Renal pelvis (tissue), 1 donor: ENCODE measurements at regions not wholly inside any gene's neighbourhood (a gene's known extent, or its start where the extent isn't known, plus 50 kb on each side); places are given as distances from the start of the nearest gene placed in this dataset.
"Not testable (repeated sequence)": the region's sequence is repeated elsewhere in the genome, so short reads cannot be mapped to it uniquely, and the experiment has no call there.

ENCODE experiments used
- DNase-seq: peaks from one replicate; pipeline ENCODE4 v3.0.0-alpha.2; 2013

DNA sequence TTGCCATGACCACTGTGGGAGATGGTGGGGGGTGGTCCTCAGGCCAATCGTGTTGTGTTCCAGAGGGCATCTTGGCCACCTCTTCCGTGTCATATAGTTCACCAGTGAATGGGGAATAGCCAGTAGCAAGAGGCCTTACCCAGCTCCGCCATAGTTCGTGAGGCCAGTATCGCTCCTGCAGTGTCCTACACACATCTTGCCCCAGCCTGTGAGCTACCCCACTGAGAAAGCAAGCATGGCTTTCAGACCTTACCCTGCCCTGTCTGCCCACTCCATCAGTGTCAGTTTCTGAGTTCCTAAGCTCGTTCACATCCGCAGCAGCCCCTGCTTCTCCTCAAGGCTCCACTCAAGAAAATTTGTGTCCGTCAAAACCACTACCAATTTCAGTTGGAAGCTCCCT is 586.0 kb upstream of the PABPC5 start:
- DNase-seq: not testable (repeated sequence)

DNA sequence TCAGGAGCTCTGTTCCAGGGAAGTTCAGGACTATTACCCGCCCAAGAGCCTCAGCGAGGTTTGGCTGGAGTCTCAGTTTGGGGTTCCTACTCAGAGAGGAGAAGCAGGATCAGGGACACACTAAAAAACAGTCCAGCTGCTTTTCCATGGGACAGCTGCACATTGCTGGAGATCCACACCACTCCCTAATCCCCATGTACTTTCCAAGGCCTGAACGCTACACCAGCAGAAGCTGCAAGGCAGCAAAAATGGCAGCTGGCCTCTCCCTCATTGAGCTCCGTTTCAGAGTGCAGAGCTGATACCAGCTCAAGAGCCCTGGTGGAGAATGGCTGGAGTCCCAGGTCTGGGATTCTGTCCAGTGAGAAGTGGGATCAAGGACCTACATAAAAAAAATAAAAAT is 551.2 kb upstream of the PABPC5 start:
- DNase-seq: no peak

DNA sequence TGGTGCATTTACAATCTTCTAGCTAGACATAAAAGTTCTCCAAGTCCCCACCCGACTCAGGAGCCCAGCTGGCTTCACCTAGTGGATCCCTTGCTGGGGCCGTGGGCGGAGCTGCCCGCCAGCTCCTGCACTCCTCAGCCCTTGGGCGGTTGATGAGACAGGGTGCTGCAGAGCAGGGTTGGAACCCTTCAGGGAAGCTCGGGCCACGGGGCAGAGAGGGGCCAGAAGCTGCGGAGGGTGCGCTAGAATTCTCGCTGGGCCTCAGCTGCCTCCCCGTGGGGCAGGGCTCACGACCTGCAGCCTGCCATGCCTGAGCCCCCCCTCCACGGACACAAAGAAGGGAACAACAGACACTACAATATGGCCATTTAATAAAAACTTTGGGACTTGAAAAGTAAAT is 519.8 kb upstream of the PABPC5 start:
- not testable (repeated sequence) for DNase-seq

DNA sequence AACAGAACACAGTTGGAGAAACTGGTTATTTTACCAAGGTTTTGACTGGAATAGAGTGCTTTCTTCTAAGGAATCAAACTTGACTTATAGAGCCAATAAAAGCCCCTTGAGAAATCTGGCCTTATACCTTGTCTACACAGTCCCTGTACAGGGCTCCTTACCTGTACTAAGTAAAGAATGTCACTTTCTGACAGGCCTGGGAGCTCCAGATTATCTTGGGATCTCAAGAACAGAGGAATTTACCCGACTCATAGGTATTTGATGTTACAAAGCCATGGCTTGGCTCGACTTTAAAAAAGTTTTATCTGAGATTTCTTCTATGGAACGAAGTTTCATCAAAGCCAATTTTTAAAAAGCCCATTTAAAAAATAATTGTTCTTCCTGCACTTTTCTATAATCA is 487.8 kb upstream of the PABPC5 start:
- DNase-seq: not testable (repeated sequence)

DNA sequence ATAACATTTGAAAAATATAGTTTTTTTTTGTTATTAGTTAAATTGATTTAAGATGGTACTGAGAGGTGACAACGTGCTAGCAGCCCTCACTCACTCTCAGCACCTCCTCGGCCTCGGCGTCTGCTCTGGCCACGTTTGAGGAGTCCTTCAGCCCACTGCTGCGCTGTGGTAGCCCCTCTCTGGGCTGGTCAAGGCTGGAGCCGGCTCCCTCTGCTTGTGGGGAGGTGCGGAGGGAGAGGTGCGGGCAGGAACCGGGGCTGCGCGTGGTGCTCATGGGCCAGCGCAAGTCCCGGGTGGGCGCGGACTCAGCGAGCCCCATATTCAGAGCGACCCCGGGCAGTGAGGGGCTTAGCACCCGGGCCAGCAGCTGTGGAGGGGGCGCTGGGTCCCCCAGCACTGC is 439.4 kb upstream of the PABPC5 start:
- not testable (repeated sequence) for DNase-seq

DNA sequence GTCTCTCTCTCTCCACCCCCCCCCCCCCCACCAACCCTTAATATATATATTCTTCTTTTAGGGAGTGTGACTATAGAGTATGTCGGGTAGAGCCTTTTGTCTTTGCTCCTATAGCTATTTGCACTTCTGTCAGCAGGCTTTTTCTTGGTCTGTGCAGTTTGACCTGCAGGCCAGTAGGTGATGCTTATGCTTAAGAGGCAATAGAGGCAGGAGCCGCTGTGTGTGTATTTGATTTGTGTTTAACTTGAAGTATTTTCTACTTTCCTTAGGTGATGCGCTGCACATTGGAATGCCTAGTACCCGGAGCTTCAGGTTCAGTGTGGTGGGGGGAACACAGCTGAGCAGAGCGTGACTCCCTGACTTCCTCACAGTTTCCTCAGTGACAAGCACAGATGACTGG is 416.5 kb upstream of the PABPC5 start:
- not testable (repeated sequence) for DNase-seq

DNA sequence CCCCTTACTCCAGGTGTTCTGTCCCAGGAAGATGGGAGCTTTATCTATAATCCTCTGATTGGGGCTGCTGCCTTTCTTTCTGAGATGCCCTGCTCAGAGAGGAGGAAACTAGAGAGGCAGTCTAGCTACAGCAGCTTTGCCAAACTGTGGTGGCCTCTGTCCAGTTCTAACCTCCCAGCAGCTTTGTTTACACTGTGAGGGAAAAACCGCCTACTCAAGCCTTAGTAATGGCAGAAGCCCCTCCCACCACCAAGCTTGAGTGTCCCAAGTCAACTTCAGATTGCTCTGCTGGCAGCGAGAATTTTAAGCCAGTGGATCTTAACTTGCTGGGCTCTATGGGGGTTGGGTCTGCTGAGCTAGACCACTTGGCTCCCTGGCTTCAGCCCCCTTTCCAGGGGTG is 394.9 kb upstream of the PABPC5 start:
- DNase-seq: no peak

DNA sequence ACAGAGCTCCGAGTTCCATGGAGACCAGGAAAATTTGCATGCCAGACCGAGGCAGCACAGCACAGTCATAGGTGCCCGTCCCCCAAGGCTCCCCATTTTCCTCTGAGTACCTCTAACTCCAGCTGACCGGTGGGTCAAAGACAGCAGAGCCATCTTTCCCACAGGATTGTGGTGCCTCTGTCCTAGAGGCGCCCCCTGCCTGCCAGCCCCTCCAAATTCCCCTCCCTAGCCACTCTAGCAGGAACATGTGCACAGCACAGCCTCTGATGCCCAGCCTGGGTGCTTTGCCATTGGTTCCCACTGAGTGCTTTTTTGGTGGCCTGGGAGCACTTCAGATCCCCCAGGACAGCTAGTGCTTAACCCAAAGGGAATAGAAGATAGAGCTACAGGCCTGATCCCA is 368.5 kb upstream of the PABPC5 start:
- no peak for DNase-seq

DNA sequence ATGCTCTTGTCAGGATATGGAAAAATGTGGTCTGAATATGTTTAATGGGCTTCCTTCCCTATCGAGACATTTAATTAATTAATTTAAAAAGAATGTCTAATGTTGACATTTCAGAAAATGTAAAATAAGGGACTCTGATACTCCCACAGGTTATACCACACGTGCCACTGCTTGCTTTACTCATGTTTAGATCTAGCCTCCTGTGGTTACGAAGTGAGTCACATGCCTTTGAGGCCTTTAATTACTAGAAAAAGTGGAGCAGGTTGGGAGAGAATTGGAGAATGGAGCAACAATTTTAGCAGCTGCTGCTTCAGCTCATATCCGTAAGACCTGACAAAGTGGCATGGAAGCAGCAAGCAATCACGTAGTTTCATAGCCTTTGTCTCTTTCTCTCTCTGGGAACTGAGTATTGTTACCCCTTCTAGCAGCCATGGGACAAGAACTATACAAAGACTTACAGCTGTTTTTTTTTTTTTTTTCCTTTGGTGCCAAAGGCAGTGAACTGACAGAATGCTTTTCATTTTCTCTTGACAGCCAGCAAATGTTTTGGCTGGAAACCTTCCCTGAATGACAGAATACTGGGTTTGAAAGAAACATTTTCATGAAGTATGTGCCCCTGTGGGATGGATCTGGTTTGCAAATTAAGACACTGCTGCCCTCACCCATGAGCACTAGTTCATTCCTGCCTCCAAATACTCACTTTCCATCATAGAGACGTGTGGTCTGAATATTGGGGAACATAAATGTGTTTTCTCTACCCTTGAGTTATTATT is 355.1 kb upstream of the PABPC5 start:
- DNase-seq: no peak

DNA sequence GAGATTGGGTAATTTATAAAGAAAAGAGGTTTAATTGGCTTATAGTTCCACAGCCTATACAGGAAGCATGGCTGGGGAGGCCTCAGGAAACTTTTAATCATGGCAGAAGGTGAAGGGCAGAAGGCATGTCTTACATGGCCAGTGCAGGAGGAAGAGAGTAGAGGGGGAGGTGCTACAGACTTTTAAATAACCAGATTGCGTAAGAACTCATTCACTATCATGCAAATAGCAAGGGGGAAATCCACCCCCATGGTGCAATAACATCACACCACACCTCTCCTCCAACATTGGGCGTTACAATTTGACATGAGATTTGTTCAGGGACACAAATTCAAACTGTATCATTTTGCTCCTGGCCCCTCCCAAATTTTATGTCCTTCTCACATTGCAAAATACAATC is 353.8 kb upstream of the PABPC5 start:
- no peak for DNase-seq

DNA sequence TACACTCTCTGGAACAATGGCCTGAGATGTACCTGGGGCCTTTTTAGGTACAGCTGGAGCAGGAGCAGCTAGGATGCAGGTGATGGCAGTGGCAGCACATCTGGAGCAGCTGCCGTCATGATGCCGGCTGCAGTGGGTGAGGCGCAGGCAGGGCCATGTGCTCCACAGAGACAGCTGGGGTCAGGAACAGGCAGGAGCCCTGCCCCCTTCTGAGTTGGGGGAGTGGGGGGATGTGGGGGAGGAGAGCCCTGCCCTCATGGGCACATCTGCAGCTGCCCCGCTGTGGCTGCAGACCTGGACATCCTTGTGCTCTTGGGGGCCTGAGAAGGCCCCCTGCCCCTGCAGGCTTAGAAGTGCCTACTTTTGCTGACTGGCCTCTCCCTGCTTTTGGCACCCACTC is 352.8 kb upstream of the PABPC5 start:
- DNase-seq: no peak

DNA sequence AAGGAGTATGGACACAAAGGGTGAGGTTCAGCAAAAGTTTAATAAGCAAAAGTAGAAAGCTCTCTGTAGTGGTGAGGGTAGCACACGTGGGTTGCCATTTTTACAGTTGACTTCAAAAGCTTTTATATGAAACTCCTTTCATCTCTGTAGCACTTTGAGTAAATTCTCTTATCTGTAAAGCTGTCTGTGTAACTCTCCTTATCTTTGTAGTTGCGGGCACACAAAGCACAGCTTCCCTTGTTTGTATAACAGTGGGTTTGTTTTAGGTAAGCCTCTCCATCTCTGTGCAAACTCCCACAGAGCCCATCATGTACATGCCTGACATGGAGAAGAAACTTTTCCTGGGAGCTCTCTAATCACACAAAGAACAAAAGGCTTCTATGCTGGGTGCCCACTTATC is 325.9 kb upstream of the PABPC5 start:
- DNase-seq: no peak

DNA sequence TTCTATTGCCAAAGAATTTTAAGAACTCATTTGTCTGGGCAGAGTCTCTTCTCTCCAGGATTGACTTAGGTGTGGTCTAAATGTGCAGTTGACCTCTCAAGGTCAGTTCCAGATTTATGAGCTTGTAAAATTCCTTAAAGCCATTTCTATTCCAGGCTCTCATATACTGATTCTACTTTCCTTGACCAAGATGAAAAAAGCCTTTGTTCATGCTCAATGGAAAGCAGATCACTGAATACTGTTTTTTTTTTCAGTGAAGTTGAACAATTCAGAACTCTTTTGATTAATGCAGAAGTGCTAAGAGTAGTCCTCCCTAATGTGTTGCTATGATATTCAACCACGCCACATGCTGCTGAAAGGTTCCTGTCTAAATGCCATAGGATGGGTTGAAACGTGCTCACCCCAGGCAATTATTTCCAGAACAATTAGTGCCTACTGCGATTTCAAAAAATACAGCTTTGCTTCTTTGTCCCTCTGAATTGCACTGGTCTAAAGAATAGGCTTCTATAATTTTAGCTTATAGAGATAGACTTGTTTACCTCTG is 312.4 kb upstream of the PABPC5 start:
- DNase-seq: no peak

DNA sequence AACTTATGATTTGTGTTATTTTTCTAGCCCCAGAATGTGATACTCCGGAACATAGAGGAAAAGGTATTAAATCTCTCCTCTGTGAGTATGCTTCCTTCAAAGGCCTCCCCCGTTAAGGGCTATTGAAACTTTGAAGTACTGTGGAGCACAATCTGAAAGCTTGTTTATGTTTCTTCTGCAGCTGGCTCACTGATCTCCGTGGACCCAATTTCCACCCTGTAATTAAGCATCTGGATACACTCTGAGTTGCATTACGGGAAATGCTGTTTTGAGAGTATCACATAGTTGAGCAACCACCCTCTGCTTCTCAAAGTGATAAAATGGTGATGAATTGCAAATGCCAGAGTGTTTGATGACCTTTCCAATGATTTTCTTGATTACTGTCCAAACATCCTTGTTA is 296.8 kb upstream of the PABPC5 start:
- peak; percentile 62 for DNase-seq
